ENCODE measurements at regions not wholly inside any gene's neighbourhood (a gene's known extent, or its start where the extent isn't known, plus 50 kb on each side); places are given as distances from the start of the nearest gene placed in this dataset.

DNA sequence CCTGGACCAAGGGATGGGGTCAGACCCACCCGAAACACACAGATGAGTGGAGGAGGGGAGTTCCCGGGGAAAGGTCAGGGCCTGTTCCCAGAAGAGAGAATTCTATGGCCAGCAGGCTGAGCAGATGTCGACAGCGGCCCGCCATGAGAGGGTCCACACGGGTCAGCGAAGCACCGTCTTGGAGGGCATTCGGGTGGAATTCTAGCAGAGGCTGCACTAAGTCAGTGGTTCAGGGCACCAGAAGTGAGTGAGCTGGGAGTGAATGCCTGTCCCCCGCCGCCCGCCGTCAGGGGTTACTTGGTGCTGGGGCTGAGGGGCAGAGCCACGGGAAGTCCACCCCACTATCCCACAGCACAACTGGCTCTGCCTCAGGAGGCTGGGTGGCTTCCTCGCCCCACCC is 96.2 kb upstream of the VSTM2B start:
- no peak for DNase-seq (ENCODE audit: low spot score)
- peaks cover 23% of the 10 kb centered on the region for H3K9me3 ChIP-seq (ENCODE audit: low read depth, low read length, poor library complexity, severe bottlenecking)
- H3K4me1 ChIP-seq (ENCODE audit: insufficient read depth, low read length, poor library complexity, severe bottlenecking): no peaks in the 10 kb centered on the region
- no peak overlapping the region for H3K27ac ChIP-seq (ENCODE audit: low read depth, low read length, poor library complexity, severe bottlenecking)
- intact Hi-C loops (cut with micrococcal nuclease; ENCODE audit: unreplicated experiment): no loop called here
- CTCF ChIA-PET: no interaction called here
- TF ChIP-seq EZH2 (IDR thresholded peaks at IDR 0.05; ENCODE audit: borderline replicate concordance, low read depth, low read length, poor library complexity, severe bottlenecking): no peak
- TF ChIP-seq, protein P1, sequence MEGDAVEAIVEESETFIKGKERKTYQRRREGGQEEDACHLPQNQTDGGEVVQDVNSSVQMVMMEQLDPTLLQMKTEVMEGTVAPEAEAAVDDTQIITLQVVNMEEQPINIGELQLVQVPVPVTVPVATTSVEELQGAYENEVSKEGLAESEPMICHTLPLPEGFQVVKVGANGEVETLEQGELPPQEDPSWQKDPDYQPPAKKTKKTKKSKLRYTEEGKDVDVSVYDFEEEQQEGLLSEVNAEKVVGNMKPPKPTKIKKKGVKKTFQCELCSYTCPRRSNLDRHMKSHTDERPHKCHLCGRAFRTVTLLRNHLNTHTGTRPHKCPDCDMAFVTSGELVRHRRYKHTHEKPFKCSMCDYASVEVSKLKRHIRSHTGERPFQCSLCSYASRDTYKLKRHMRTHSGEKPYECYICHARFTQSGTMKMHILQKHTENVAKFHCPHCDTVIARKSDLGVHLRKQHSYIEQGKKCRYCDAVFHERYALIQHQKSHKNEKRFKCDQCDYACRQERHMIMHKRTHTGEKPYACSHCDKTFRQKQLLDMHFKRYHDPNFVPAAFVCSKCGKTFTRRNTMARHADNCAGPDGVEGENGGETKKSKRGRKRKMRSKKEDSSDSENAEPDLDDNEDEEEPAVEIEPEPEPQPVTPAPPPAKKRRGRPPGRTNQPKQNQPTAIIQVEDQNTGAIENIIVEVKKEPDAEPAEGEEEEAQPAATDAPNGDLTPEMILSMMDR (conservative IDR thresholded peaks at IDR 0.05; ENCODE audit: low read depth, low read length): no peak
- POLR2A ChIA-PET (ENCODE audit: low non-redundant PET): no interaction called here
- BruUV-seq (replicated peaks): no TSS peak
- H3K27me3 ChIP-seq (replicated peaks; ENCODE audit: insufficient read depth, low read depth, low read length, poor library complexity): no peaks in the 10 kb centered on the region
- H3K36me3 ChIP-seq (ENCODE audit: insufficient read depth, low read length, poor library complexity, severe bottlenecking): no peaks in the 10 kb centered on the region
- H3K4me3 ChIP-seq (ENCODE audit: low read depth, low read length, poor library complexity, severe bottlenecking): no peak overlapping the region

DNA sequence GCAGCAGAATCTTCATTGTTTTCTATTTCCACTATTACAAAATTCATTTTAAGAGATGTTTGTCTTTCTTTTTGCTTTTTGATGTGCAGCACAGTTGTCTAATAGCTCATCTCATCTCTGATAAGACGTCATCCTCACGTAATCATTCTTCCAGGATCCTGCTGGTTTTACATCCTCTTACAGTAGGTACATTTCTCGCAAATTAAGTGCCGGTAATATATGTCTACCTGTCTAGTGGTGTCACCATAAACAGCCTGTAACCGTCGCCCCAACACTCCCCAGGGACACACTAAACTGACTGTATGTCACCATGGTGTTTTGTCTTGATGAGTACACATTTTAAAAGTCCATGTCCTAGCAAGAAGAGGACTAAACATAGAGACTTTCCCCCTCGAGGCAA is 94.5 kb upstream of the VSTM2B start:
- no peaks in the 10 kb centered on the region for H3K36me3 ChIP-seq (ENCODE audit: insufficient read depth, low read length, poor library complexity, severe bottlenecking)
- H3K27me3 ChIP-seq (replicated peaks; ENCODE audit: insufficient read depth, low read depth, low read length, poor library complexity): no peaks in the 10 kb centered on the region
- ChIA-PET CTCF (no interaction called here), POLR2A (ENCODE audit: low non-redundant PET) (no interaction called here)
- TF ChIP-seq EZH2 (IDR thresholded peaks at IDR 0.05; ENCODE audit: borderline replicate concordance, low read depth, low read length, poor library complexity, severe bottlenecking): no peak
- TF ChIP-seq, protein P1 (conservative IDR thresholded peaks at IDR 0.05; ENCODE audit: low read depth, low read length): no peak
- H3K4me1 ChIP-seq (ENCODE audit: insufficient read depth, low read length, poor library complexity, severe bottlenecking): no peaks in the 10 kb centered on the region
- DNase-seq (ENCODE audit: low spot score): no peak
- H3K4me3 ChIP-seq (ENCODE audit: low read depth, low read length, poor library complexity, severe bottlenecking): no peak overlapping the region
- H3K27ac ChIP-seq (ENCODE audit: low read depth, low read length, poor library complexity, severe bottlenecking): no peak overlapping the region
- peaks cover 27% of the 10 kb centered on the region for H3K9me3 ChIP-seq (ENCODE audit: low read depth, low read length, poor library complexity, severe bottlenecking)
- no TSS peak for BruUV-seq (replicated peaks)
- intact Hi-C loops (cut with micrococcal nuclease; ENCODE audit: unreplicated experiment): no loop called here

DNA sequence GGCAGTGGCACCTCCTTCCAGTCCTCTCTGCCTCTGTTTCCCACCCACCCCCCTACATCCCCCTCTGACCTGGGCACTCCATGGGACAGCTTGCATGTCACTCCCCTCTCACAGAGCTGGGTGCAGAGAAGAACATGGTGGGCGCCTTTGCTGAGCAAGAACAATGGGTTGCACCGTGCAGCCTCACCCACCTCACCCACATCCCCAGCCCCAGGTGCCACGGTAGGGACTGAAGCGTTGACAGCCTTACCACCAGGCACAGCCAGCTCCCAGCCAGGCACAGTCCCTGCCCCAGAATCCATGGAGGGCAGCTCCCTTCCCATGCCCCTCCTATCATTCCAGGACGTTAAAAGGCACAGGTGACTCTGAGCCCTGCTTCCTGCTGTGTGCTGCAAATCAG is 93.1 kb upstream of the VSTM2B start:
- ChIA-PET CTCF (no interaction called here), POLR2A (ENCODE audit: low non-redundant PET) (no interaction called here)
- no peaks in the 10 kb centered on the region for H3K36me3 ChIP-seq (ENCODE audit: insufficient read depth, low read length, poor library complexity, severe bottlenecking)
- BruUV-seq (replicated peaks): no TSS peak
- TF ChIP-seq, protein P1 (conservative IDR thresholded peaks at IDR 0.05; ENCODE audit: low read depth, low read length): no peak
- TF ChIP-seq EZH2 (IDR thresholded peaks at IDR 0.05; ENCODE audit: borderline replicate concordance, low read depth, low read length, poor library complexity, severe bottlenecking): no peak
- no peak overlapping the region for H3K4me3 ChIP-seq (ENCODE audit: low read depth, low read length, poor library complexity, severe bottlenecking)
- no peak for DNase-seq (ENCODE audit: low spot score)
- peaks cover 27% of the 10 kb centered on the region for H3K9me3 ChIP-seq (ENCODE audit: low read depth, low read length, poor library complexity, severe bottlenecking)
- H3K27ac ChIP-seq (ENCODE audit: low read depth, low read length, poor library complexity, severe bottlenecking): no peak overlapping the region
- no peaks in the 10 kb centered on the region for H3K4me1 ChIP-seq (ENCODE audit: insufficient read depth, low read length, poor library complexity, severe bottlenecking)
- intact Hi-C loops (cut with micrococcal nuclease; ENCODE audit: unreplicated experiment): no loop called here
- H3K27me3 ChIP-seq (replicated peaks; ENCODE audit: insufficient read depth, low read depth, low read length, poor library complexity): no peaks in the 10 kb centered on the region

All from A673 (cell line).